ENCODE measurements at regions not wholly inside any gene's neighbourhood (a gene's known extent, or its start where the extent isn't known, plus 50 kb on each side); places are given as distances from the start of the nearest gene placed in this dataset.

- no peak for DNase-seq
Observed at GRCh38 chr16:9308356-9308801, 216.9 kb downstream of the HAPSTR1 start.

- no peak for DNase-seq
Observed at GRCh38 chr16:9308850-9309249, 217.4 kb downstream of the HAPSTR1 start.

GRCh38 chr16:9309844-9310243 is 218.4 kb downstream of the HAPSTR1 start:
- no peak for DNase-seq

GRCh38 chr16:9311303-9311954 is 220.0 kb downstream of the HAPSTR1 start:
- DNase-seq: peak; percentile 39

GRCh38 chr16:9316008-9316407 is 224.6 kb downstream of the HAPSTR1 start:
- no peak for DNase-seq

GRCh38 chr16:9316615-9317014 is 225.2 kb downstream of the HAPSTR1 start:
- DNase-seq: no peak

GRCh38 chr16:9318764-9319163 is 227.3 kb downstream of the HAPSTR1 start:
- DNase-seq: no peak

GRCh38 chr16:9322769-9323168 is 231.3 kb downstream of the HAPSTR1 start:
- no peak for DNase-seq

- DNase-seq: no peak
Observed at GRCh38 chr16:9323170-9323569, 231.7 kb downstream of the HAPSTR1 start.

GRCh38 chr16:9327253-9327652 is 235.8 kb downstream of the HAPSTR1 start:
- no peak for DNase-seq

GRCh38 chr16:9328411-9328810 is 237.0 kb downstream of the HAPSTR1 start:
- no peak for DNase-seq

- DNase-seq: no peak
Observed at GRCh38 chr16:9330095-9330494, 238.7 kb downstream of the HAPSTR1 start.

- no peak for DNase-seq
Observed at GRCh38 chr16:9331503-9331902, 240.1 kb downstream of the HAPSTR1 start.

GRCh38 chr16:9332574-9333148 is 241.2 kb downstream of the HAPSTR1 start:
- no peak for DNase-seq

- DNase-seq: no peak
Observed at GRCh38 chr16:9333469-9333868, 242.0 kb downstream of the HAPSTR1 start.

- DNase-seq: no peak
Observed at GRCh38 chr16:9334103-9334502, 242.7 kb downstream of the HAPSTR1 start.

GRCh38 chr16:9337308-9338032 is 246.0 kb downstream of the HAPSTR1 start:
- no peak for DNase-seq

GRCh38 chr16:9338068-9338467 is 246.6 kb downstream of the HAPSTR1 start:
- DNase-seq: no peak

GRCh38 chr16:9338510-9338909 is 247.1 kb downstream of the HAPSTR1 start:
- DNase-seq: no peak

- DNase-seq: no peak
Observed at GRCh38 chr16:9340526-9341256, 249.2 kb downstream of the HAPSTR1 start.

- no peak for DNase-seq
Observed at GRCh38 chr16:9343276-9343675, 251.8 kb downstream of the HAPSTR1 start.

- no peak for DNase-seq
Observed at GRCh38 chr16:9344508-9344907, 253.1 kb downstream of the HAPSTR1 start.

GRCh38 chr16:9345046-9345445 is 253.6 kb downstream of the HAPSTR1 start:
- no peak for DNase-seq

- DNase-seq: no peak
Observed at GRCh38 chr16:9345880-9346279, 254.4 kb downstream of the HAPSTR1 start.

Measured in left hindlimb (tissue), 1 donor.